ENCODE measurements at regions not wholly inside any gene's neighbourhood (a gene's known extent, or its start where the extent isn't known, plus 50 kb on each side); places are given as distances from the start of the nearest gene placed in this dataset.

DNA sequence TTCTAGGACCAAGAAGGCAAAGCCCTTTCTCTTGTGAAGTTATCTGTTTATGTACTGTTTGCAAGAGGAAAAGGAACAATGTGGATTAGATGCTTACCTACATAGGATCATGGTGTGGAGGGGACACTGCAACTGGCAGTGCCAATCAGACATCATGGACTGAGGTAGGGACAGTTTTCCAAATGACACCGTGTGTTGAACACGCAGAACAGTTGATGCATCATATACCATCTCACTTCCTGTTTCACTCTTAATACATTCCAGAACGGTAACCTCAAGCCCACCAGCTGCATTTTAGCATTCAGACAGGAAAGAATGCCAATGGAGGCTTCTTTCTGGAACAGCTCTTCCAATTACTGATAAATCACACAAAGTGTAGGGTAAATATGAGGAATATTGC lies 397.7 kb upstream of the LMCD1 start:
- 79% methylated on average over 3 of the region's 3 CpGs for WGBS
- no peaks in the 10 kb centered on the region for H3K27me3 ChIP-seq (ENCODE audit: control insufficient read depth in 4 of 4, insufficient read depth in 4 of 4, low read length in 3 of 4)
- no peak for TF ChIP-seq HNF4A (conservative IDR thresholded peaks at IDR 0.05)
- TF ChIP-seq, protein P1, sequence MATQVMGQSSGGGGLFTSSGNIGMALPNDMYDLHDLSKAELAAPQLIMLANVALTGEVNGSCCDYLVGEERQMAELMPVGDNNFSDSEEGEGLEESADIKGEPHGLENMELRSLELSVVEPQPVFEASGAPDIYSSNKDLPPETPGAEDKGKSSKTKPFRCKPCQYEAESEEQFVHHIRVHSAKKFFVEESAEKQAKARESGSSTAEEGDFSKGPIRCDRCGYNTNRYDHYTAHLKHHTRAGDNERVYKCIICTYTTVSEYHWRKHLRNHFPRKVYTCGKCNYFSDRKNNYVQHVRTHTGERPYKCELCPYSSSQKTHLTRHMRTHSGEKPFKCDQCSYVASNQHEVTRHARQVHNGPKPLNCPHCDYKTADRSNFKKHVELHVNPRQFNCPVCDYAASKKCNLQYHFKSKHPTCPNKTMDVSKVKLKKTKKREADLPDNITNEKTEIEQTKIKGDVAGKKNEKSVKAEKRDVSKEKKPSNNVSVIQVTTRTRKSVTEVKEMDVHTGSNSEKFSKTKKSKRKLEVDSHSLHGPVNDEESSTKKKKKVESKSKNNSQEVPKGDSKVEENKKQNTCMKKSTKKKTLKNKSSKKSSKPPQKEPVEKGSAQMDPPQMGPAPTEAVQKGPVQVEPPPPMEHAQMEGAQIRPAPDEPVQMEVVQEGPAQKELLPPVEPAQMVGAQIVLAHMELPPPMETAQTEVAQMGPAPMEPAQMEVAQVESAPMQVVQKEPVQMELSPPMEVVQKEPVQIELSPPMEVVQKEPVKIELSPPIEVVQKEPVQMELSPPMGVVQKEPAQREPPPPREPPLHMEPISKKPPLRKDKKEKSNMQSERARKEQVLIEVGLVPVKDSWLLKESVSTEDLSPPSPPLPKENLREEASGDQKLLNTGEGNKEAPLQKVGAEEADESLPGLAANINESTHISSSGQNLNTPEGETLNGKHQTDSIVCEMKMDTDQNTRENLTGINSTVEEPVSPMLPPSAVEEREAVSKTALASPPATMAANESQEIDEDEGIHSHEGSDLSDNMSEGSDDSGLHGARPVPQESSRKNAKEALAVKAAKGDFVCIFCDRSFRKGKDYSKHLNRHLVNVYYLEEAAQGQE (IDR thresholded peaks at IDR 0.05), result no peak
- TF ChIP-seq NR2F2 (IDR thresholded peaks at IDR 0.05), result no peak
- TF ChIP-seq GABPA (IDR thresholded peaks at IDR 0.05 in 1 of 2, conservative IDR thresholded peaks at IDR 0.05 in 1 of 2), result no peak
- TF ChIP-seq FOXA1 (IDR thresholded peaks at IDR 0.05), result no peak
- TF ChIP-seq, protein P2, sequence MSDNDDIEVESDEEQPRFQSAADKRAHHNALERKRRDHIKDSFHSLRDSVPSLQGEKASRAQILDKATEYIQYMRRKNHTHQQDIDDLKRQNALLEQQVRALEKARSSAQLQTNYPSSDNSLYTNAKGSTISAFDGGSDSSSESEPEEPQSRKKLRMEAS (IDR thresholded peaks at IDR 0.05), result no peak
- no peak for TF ChIP-seq YY1 (IDR thresholded peaks at IDR 0.05)
- TF ChIP-seq FOXA2 (IDR thresholded peaks at IDR 0.05), result no peak
- TF ChIP-seq, protein P3, sequence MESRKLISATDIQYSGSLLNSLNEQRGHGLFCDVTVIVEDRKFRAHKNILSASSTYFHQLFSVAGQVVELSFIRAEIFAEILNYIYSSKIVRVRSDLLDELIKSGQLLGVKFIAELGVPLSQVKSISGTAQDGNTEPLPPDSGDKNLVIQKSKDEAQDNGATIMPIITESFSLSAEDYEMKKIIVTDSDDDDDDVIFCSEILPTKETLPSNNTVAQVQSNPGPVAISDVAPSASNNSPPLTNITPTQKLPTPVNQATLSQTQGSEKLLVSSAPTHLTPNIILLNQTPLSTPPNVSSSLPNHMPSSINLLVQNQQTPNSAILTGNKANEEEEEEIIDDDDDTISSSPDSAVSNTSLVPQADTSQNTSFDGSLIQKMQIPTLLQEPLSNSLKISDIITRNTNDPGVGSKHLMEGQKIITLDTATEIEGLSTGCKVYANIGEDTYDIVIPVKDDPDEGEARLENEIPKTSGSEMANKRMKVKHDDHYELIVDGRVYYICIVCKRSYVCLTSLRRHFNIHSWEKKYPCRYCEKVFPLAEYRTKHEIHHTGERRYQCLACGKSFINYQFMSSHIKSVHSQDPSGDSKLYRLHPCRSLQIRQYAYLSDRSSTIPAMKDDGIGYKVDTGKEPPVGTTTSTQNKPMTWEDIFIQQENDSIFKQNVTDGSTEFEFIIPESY (IDR thresholded peaks at IDR 0.05), result no peak
- TF ChIP-seq, protein P4, sequence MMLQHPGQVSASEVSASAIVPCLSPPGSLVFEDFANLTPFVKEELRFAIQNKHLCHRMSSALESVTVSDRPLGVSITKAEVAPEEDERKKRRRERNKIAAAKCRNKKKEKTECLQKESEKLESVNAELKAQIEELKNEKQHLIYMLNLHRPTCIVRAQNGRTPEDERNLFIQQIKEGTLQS (IDR thresholded peaks at IDR 0.05), result no peak

DNA sequence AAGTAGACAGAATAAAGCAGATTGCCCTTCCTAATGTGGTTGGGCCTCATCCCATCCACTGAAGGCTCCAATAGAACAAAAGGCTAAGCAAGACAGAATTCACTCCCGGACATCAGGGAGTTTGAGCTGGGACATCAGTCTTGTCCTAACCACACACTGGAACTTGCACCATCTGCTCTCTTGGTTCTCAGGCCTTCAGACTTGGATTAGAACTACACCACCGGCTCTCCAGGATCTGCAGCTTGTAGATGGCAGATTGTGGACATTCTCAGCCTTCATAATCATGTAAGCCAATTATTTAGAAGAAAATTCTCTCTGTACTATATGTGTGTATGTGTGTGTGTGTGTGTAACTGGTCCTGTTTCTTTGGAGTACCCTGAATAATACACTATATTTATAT lies 394.7 kb upstream of the LMCD1 start:
- no peak for DNase-seq (ENCODE audit: low spot score)
- Histone ChIP-seq H3K36me3 (ENCODE audit: control insufficient read depth in 4 of 4, insufficient read depth in 3 of 4, low read depth in 1 of 4, low read length in 3 of 4) (no peaks in the 10 kb centered on the region), H3K4me1 (ENCODE audit: control insufficient read depth in 4 of 4, insufficient read depth in 4 of 4, low read length in 3 of 4) (peaks cover 0 to 3% (median 1%) of the 10 kb centered on the region in 4 donors), H3K9me3 (ENCODE audit: control insufficient read depth in 4 of 4, low read length in 3 of 4) (no peaks in the 10 kb centered on the region), H3K27me3 (ENCODE audit: control insufficient read depth in 4 of 4, insufficient read depth in 4 of 4, low read length in 3 of 4) (no peaks in the 10 kb centered on the region), H3K4me3 (ENCODE audit: low read depth in 1 of 3, low read length in 3 of 3) (no peak overlapping the region), H3K27ac (ENCODE audit: low read depth in 1 of 2, low read length in 2 of 2) (no peak overlapping the region), H3K9ac (ENCODE audit: low read depth in 1 of 2, low read length in 2 of 2) (no peak overlapping the region)
- WGBS, result 98% methylated on average over 2 of the region's 2 CpGs
- TF ChIP-seq RXRA (IDR thresholded peaks at IDR 0.05) (no peak), JUND (IDR thresholded peaks at IDR 0.05) (no peak)

More for the DNA sequence above, 397.7 kb upstream of the LMCD1 start:
- Histone ChIP-seq H3K4me3 (ENCODE audit: low read depth in 1 of 3, low read length in 3 of 3) (no peak overlapping the region), H3K9me3 (ENCODE audit: control insufficient read depth in 4 of 4, low read length in 3 of 4) (no peaks in the 10 kb centered on the region), H3K9ac (ENCODE audit: low read depth in 1 of 2, low read length in 2 of 2) (no peak overlapping the region), H3K27ac (ENCODE audit: low read depth in 1 of 2, low read length in 2 of 2) (no peak overlapping the region), H3K36me3 (ENCODE audit: control insufficient read depth in 4 of 4, insufficient read depth in 3 of 4, low read depth in 1 of 4, low read length in 3 of 4) (no peaks in the 10 kb centered on the region), H3K4me1 (ENCODE audit: control insufficient read depth in 4 of 4, insufficient read depth in 4 of 4, low read length in 3 of 4) (no peaks in the 10 kb centered on the region)
- DNase-seq (ENCODE audit: low spot score), result no peak
